Ureter (tissue), 1 donor: ENCODE measurements at regions not wholly inside any gene's neighbourhood (a gene's known extent, or its start where the extent isn't known, plus 50 kb on each side); places are given as distances from the start of the nearest gene placed in this dataset.

ENCODE experiments used
- DNase-seq: peaks from one replicate; pipeline ENCODE4 v3.0.0-alpha.2; 2020; ENCODE audit warnings: low spot score
- donor health status: DM: yes; HTN: yes; CAD: no.

DNA sequence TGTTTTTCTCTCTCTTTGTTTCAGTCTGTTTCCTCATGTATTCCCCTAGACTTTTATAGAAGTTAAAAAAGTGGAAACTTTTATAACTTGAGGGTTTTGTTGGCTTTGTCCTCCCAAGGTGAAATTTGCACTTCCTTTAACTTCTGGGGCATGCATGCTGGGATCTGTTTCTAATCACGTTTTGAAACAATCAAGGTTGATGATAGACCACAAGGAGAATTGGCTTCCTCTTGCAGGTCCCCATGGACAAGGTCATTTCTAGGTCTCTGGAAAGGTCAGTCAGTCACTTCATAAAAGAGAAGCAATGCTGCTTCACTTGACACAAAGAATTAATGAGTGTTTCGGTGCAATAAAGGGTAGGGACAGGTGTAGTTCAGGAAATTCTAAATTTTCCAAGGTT lies 811.8 kb upstream of the CELF2 start:
- DNase-seq = no peak

DNA sequence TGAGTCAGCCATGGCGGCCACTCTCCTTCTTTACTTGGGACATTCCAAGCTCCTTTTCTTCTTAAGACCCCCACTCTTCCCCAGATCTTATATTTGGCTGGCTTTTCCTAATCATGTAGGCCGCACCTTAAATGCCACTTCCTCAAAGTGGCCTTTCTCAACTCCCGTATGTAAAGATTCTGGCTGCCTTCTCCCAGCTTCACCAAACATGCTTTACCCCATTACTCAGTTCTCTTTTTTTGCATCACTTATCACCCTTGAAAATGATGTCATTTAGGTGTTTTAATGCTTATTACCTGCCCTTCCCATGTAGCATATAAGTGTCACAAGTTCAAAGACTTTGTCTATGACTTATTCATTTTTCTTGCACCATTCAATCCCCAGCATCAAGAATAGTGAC lies 810.1 kb upstream of the CELF2 start:
- no peak for DNase-seq

DNA sequence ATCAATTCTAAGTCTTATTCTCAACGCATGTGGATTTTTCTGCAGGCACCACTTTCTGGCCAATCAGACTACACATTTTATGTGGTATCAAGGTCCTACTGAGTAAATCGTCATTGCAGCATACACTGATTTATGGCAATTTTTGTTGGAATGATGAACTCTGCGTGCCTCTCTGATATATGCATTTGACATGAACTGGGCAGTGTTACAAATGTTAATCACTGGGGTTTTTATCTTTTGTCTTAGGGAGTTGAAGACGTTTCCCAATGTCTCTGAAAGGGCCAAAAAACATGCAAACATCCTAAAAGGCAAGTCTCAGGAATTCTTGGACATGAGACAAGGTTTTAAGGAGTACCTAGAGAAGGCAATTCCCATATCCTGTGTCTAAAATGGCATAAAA lies 809.5 kb upstream of the CELF2 start:
- DNase-seq = no peak

DNA sequence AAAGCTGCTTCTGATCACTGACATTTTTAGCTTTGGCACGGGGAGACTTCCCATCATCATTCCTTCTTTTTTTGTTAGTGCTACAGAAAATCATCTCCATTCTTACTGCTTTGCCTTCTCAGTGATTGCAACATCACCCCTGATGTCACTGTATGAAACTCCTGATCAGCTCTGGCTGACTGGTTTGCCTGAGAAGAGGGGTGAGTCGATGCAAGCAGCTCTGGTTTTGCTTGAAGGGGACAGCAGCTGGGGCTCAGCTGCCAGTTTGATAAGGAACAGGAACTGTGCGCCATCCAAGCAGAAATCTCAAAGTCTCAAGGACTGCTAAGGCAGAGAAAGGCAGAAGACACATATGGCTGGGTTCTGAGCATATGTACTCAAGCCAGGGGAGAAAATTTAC lies 808.5 kb upstream of the CELF2 start:
- DNase-seq = peak; percentile 43

DNA sequence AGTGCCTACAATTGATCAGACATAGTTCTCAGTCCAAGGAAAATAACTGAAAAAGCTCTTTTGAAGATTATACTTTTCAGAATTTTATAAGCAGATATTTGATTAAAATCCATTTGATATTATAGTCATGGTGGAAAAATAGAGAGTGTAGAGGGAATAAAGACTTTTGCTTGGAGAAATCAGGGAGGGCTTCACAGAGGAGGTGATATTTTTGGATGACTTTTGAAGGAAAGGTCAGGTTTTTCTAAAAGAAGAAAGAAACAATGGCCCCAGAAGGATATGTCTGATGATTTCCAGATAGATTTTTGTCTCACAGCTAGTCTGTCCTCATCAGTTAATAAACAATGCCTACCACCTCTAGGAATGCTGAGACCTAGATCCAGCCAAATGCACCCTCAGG lies 806.3 kb upstream of the CELF2 start:
- no peak for DNase-seq

DNA sequence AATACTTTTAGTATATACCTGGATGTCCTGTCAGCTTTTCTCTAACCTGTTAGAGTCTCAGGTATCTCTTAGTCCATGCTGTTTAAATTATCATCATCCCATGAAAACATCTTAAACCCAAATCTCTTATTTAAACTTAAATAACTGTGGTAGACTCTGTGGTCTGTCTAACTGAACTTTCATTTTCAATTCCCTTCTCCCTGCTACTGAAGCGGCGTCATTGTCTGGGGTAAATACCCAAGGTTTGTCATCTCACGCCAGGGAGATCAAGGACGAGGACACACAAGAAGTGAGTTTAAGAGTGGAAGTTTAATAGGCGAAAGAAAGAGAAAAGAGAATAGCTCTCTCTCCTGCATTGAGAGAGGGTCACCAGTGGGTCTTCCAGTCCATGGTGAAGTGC lies 804.4 kb upstream of the CELF2 start:
- DNase-seq = no peak

DNA sequence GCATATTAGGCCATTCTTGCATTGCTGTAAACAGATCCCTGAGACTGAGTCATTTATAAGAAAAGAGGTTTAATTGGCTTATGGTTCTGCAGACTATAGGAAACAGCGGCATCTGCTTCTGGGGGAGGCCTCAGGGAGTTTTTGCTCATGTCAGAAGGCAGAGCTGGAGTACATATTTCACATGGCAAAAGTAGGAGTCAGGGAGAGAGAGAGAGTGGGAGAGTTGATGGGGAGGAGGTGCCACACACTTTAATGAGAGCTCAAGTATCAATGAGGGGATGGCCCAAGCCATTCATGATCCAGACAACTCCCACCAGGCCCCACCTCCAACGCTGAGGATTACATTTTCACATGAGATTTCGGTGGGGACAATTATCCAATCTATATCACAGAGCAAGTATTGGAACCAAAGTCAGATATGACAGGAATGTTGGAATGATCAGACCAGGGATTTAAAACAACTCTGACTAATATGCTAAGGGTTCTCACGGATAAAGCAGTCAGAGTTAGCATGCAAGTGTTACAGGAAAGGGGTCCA lies 795.3 kb upstream of the CELF2 start:
- no peak for DNase-seq

DNA sequence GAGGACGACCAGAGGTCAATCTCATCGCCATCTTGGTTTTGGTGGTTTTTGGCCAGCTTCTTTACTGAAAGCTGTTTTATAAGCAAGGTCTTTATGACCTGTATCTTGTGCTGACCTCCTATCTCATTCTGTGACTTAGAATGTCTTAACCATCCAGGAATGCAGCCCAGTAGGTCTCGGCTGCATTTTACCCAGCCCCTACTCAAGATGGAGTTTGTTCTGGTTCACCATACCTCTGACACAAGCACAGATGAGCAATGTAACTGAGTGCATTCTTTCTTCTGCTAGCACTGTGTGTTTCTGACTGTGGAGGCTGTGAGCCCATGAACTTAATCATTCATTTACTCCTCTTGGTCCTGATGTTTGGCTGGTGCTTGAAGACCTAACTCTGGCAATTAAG lies 794.5 kb upstream of the CELF2 start:
- DNase-seq = no peak

DNA sequence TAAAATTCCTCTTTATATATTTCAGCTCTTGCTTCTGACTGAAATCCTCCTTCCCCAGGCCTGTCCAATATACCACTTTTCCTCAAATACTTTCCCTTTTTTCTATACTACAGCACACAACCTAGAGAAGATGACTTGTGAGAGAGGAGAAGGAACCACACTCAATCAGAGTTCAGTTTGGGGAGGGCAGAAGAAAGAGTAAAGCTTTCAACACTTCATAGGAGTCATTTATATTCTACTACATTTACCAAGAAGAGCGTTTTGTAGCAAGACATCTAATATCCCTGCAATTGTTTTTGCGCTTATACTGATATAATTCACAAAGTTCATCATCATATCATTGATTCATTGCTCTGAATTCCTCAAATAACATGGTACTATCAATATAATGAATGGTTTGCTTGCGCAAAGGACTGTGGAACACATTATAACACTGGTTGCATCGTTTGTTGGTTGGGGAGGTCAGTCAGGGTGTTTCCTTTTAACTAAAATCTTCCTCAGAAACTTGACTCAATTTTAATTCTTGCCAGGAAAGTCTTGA lies 792.5 kb upstream of the CELF2 start:
- DNase-seq = no peak

DNA sequence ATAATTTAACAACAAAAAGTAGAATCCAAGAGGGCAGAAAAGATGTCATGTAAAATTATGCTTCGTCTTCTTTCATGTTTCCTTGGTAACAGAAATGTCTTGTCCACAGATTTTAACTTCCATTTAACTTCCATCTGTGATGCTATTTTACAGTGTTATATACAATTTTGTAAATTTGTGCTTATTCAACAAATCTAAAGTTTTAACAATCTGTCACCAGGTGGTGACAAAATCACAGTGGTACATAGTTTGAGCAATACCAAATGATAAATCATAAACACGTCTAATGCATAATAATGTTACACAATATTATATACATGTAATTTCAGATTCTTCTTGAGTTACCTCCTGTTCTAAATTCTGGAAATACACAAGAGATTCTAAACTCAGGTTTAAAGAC lies 784.4 kb upstream of the CELF2 start:
- no peak for DNase-seq

DNA sequence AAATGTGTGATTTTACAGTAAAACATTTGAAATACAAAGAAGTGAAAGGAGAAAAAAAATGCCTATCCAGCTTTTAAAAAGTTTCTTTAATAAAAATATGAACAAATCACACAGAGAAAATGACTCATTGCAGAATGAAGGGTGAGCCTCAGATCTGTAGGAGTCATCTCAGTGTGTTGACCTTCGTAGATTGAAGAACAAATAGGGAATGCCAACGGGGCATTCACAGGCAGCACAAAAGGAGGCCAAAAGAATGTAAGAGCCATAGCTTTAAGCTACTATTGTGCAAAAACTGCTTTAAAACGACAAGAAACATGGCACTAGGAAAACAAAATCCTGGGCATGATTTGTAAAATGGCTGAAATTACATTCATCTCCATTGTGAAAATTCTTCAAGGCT lies 782.7 kb upstream of the CELF2 start:
- no peak for DNase-seq

DNA sequence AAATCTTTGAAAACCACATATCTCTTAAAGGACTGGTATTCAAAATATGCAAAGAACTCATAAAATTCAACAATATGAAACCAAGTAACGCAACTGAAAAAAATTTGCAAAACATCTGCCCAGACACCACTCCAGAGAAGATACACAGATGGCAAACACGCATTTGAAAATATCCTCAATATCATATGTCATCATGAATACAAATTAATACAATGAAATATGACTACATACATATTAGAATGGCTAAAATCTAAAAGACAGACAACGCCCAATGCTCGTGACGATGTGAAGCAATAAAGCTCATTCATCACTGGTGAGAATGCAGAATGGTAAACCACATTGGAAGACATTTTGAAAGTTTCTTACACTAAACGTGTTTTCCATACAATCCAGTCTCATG lies 770.1 kb upstream of the CELF2 start:
- DNase-seq = no peak

DNA sequence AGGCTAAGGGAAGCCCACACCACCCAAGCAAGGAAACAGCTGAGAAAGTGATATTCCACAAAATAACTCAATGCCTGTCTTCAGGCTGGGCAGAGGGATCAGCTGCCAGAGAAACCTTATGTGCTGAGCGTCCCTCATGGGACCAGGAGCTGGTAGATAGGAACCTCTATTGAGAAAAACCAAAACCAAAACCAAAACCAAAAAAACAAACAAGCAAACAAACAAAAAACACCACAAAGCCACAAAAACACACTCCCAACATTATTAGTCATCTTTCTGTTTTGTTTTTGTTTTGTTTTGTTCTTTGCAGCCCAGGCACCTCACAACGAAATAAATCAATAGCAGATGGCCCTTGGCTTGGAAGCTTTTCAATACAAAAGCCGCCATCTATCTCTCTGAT lies 760.8 kb upstream of the CELF2 start:
- no peak for DNase-seq

DNA sequence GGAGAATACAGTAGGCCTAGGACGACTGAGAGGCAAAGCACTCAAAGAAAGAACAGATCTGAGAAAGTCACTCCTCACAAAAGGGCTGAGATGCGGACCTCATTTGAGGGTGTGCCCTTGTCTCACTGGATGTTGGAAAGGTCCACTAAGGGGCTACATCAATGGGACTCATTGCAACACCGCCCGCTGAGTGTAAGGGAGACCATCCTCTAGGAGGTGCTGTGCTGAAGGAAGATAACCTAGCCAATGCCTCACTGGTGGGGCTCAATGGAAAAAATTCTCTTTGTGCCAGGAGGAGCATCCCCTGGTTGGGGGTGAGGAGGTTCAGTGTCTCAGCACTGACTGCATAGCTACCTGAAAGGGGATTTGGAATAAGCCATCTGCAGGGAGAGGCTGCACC lies 758.7 kb upstream of the CELF2 start:
- no peak for DNase-seq

DNA sequence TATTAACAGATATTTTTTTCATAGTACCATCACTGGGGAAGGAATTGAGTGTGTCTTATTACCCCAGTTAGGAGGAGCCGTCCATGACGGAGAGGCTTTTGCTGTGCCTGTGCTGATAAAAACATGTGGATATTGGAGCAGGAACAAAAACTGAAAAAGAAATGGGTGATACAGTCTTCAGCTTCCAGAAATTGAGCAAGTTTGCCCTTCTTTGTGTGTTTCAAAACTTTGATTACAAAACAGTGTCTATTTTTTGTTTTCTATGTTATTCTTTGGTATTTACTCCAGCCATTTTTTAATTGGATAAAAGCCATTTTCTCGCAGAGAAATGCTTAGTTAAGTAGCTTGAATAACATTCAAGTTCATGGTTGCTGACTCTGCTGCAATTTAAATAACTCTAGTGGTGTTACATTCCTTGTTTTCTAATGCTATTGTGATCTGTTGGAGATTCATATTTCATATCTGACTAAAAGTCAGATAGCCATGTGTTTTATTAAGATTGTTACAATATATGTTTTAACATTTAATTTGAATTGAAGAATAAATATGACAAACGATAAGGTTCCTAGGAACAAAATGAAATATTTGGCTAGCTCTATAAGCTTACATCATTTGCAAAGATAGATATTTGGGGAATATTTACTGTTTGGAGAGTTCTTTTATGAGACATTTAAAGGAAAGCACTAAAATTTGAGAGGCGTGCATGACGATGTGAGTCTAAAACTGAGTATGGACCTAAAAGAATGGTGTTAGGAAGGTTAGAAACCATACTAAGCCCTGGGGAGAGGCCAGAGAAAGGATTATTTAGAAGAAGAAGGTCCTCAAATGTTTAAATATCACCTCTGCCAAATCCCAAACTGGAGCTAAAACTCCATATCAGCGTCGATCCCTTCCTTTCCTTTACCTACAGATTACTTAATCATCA lies 747.3 kb upstream of the CELF2 start:
- DNase-seq = no peak

DNA sequence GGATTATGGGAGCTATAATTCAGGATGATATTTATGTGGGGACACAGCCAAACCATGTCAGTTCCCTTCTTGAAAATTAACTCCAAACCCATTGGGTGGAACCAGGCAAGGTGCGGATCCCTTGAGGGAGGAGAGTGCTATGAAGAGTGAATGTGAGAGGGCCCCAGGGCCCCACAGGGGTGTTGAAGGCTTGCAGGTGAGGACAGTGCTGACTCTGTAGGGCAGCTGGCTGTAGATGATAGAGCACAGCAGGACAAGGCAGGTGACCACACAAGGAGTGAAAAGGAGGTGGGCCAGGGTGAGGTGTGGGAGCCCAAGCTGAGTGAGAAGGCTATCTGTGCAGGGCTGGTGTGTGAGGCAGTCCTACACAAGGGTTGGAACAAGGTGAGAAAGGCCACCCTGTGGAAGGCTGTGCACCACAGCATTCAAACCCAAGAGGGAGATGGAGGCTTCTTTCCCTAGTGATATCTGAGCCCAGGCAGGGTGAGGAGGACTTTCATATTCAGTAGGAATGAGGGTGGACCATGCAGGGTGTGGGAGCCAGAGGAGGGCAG lies 746.0 kb upstream of the CELF2 start:
- no peak for DNase-seq

DNA sequence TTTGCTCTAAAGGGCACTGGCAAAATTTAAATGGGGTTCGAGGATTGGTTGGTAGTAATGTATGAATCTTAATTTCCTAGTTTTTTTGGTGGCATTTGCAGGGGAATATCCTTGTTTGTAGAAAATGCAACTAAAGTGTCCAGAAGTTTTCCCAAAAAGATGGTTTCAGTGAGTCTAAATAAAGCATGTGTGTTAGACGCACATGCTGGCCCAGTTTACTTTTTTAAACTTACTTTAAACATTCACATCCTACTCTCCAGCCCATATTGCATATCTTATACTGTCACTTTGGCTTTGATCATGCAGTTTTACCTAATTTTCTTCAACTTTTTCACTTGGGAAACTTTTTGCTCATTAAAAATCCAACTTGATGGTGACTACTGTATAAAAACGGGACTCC lies 744.0 kb upstream of the CELF2 start:
- DNase-seq = no peak

DNA sequence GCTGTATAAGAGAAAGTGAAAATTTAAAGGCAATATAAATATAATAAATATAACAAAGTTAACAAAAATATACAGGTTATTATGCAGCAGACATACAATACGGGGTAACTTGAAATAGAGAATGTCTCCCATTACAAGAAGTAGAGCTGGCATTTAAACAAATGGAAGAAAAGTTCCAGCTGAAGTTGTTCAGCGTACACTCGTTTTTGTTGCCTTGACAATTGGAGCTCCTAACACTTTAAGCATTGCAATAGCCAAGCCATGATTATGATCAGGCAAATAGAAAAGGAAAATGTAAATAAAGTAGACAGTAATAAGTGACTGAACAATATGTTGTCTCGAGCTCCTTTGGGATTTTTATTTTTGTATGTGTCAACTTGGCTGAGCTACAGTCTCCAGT lies 737.8 kb upstream of the CELF2 start:
- DNase-seq = no peak

DNA sequence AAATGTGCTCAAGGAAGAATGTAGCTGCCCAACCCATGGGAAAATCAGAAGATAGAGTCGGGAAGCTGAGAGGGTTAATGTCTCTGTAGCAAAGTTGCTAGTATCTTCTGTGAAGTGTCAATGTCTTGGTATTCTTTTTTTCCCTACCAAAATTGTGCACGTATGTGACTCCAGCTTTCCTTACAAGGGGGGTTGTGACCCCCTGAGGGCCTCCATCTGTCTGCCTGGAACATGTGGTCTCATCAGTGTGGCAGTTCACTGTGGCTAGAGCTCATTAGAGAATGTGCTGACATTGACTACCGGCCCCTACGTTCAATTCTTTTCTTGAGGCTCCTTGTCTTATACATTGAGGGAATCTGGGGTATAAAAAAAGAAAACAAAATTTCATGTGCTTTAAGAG lies 725.2 kb upstream of the CELF2 start:
- no peak for DNase-seq

DNA sequence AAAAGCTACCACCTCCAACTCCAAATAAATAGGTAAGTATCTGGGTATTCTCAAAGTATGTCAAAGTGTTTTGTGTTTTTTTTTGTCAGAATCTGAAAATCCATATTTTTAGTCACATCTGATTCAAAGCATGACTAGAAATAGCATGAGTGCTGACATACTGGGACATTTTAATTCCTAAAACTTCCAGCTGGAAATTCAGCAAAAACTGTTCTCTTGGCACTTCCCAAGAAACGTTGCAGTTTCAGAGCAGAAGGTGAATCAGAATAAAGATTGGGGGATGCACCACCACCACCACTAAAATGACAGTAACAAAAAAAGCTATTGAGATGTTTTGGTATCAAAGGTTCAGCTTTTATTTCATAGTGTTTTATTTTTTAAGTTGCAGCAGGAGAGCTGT lies 724.6 kb upstream of the CELF2 start:
- no peak for DNase-seq

DNA sequence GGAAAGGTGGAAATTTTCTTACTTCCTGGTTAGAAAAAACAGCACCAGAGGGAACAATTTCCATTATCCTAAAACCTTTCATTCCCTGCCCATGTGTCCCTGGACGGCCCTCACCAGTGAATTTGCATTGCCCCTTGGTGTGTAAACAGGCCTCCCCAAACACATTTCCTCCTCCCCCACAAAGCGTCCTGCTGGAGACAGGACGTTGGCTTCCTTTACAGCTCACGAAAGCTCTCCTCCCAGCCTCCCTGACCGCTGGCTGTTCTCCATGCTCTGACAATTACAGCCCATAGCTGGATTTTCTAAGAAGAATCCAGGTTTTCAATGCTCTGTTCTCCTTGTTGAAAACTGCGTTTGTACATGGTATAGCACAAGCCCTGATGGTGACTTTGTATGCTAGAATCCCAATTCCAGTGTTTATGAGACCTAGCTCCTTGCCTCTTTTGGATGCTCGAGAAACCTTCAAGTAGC lies 724.2 kb upstream of the CELF2 start:
- DNase-seq = no peak

DNA sequence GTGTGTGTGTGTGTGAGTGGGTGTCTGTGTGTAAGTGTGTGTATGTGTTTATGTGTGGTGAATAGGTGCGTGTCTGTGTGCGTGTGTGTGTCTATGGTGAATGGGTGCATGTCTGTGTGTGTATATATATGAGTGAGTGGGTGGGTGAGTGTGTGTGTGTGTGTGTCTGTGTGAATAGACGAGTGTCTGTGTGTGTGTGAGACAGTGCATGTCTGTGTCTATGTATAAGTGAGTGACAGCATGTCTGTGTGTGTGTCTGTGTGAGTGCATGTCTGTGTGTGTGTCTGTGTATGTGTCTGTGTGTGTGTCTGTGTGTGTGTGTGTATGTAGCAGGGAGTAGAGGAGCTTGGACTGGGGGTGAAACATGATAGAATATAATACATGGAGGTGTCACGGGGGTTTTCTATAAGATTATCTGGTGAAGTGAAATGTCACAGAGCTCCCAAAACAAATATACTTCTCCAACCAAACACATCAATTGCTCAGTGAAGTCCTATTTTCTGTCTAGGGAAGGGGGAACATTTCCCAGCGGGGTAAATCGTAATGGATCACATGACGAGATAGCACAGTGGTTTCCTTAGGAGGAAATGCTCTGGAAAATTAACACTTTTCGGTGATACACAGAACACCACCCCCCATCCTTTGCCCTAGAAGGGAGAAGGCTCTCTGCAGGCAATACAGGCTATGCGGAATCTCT lies 723.3 kb upstream of the CELF2 start:
- DNase-seq = no peak
